Stimulated activated CD8-positive, alpha-beta memory T cell treated with anti-CD3 and anti-CD28 coated beads, Interleukin-12 subunit alpha, Interleukin-12 subunit beta, amount 100 ng/mL, for 1 hour (primary cell): ENCODE measurements at regions not wholly inside any gene's neighbourhood (a gene's known extent, or its start where the extent isn't known, plus 50 kb on each side); places are given as distances from the start of the nearest gene placed in this dataset.

Experiments used
- DNase-seq: peaks from one replicate; pipeline ENCODE4 v3.0.0-alpha.2; 2020; ENCODE audit warnings: low read depth

DNA sequence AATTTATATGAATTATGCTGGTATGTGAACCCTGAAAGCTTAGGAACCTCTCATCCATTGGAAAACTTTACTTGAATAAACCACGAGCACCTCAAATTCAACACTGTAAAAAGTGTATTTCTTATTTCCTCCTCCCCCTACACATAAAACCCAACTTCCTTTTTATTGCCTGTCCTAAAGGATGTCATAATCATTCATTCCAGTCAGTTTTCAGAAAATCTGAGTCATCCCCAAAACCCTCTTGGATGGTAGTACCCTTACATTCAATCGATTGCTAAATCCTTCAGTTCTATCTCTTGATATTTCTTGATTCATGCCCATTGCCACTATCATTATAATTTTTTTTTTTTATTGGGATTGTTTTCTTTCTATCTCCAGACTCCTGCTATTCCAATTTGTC lies 91.1 kb upstream of the ATP8A1 start:
- DNase-seq, result no peak

DNA sequence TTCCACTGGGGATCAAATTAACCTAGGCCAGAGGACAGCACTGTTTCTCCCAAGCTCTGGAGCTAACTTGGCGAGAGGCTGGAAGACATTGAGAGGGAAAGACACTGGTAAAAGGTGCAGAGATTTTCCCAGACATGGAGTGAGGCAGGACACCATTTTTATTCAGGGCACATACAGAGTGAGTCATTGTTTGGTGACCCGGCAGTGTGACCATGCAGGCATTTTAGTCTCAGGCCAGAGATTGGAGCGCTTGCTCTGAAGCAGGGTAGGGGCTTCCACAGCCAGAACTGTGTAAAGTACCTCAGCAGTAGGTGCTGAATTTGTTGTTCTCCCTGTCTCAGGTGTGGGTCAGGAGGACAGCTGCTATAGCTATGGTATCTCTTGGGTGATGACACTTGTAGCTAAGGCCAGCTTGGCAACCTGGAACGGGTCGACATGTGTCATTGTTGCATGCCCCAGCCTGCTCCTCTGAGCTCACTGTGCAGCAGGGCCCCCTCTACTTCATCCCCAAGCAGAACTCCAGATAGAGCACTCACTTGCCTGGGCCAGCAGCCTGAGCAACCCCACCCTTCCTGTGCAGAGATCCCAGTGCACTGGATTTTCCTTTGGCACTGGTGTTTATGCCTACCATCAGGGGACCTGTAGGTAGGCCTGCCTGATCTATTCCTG lies 79.8 kb upstream of the ATP8A1 start:
- DNase-seq, result no peak

DNA sequence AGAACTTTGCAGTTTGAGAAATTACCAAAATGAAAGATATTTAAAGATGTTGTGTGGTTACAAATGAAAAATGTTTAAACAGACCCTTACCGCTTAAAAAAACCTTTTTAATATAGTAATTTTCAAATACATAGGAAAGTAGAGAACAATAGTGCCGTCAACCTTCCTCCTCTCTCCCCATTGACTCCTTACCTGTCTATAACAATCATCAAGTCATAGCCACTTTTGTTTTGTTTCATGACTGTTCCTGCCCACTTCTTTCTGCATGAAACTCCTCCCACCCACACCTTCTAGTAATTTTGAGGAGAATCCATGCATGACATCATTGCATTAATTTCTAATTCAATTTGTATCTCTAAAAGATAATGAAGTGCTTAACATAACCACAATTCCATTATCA lies 76.5 kb upstream of the ATP8A1 start:
- no peak for DNase-seq

GRCh38 chr4:42732776-42733175 lies 75.9 kb upstream of the ATP8A1 start:
- no peak for DNase-seq

- DNase-seq, result no peak
Observed at GRCh38 chr4:42729505-42730237, 72.8 kb upstream of the ATP8A1 start.

DNA sequence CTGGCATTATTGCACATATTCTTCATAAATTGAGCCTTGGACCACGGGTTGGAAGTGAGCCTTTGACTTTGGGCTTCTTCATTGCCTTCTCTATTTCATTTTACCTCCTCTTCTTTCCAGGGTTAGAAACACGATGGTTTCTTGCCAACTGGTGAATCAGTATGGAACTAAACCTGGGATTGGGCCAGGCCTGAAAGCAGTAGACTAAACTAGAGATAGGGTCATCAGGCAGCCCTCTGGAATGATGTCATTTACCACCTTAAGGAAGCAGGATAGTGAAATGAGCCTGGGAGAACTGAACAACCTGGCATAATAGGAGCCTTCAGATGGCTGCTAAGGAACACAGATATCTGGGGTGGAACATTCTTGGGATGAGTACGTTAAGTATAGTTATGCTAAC lies 67.5 kb upstream of the ATP8A1 start:
- no peak for DNase-seq

DNA sequence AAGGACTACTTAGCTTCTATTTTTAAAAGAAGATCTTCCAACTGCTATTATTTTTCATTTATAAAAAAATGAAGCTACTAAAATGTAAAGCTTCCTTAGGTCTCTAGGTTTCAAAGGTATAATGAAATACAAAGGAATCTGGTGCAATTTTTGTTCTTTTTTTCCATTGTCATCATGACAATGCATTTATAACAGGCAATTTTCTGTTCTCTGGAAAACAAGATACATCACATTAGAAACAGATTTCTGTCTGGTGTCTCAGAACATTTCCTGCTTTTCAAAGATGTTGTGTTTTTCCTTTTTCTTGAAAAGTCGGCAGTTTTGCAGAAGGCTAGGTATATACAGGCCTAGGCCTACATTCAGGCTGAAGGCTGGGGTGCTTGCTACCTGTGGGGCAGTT lies 63.6 kb upstream of the ATP8A1 start:
- DNase-seq, result no peak

DNA sequence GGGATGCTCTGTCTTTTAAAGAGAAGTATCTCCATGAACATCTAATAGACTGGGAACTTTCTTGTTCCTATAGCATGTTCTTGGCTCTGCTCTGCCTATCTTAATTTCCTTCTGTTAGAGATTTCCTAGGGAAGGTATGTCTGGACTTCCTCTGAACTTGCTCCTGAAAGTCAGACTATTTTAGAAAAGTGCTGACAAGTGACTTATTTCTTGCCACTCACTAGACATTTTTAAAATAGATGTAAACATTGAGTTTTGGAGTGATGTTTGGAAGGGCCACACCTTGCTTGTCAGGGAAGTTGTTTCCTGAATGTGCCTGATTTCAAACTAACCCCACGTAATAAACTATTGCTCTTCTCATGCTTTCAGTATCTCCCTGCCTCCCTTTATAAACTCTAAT lies 62.4 kb upstream of the ATP8A1 start:
- no peak for DNase-seq

DNA sequence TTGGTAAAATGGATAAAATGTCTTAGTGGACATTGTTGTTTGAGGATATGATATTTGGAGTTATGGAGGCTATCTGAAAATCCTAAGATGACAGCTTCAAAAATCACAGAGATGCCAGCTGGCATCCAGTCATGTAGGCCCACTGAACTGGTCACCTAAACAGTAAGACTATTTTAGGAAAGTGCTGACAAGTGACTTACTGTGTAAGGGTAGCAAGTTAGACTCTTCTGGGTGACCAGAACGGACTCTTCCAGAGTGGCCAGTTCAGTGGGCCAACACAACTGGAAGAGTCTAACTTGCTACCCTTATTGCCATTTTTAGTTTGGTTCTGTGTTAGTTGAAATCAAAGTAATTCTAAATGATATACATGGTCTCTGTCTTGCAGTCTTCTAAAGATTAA lies 61.4 kb upstream of the ATP8A1 start:
- DNase-seq, result no peak

GRCh38 chr4:42716996-42717395 lies 60.1 kb upstream of the ATP8A1 start:
- DNase-seq, result no peak

DNA sequence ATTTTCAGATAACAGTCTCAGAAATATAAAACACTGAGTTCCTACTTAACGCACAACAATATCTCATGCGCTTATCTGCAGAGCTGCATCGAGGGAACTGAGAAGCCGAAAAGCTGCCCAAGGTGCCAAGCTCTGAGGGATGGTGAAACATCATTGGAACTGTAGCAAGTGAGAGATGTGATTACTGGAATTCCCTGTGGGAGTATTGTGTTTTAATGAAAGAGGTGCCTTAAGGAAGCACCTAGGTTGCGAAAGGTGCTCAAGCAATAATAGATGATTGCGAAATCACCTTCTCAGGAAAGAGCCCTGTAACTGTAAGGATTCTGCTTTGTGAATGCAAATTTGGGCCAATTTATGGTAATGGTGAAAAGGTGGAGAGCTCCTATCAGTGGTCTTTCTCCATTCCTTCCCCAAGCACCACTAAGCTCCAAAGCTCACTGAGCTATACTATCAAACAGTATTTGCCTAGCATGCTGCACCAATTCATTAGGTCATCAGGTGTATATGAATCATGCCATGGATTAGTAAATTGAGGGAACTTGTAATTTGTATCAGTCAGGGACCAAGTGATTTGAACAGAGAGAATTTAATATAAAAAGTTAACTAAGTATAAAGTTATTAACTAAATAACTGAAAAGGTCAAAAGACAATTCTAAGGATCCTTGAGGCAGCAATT lies 59.0 kb upstream of the ATP8A1 start:
- no peak for DNase-seq

DNA sequence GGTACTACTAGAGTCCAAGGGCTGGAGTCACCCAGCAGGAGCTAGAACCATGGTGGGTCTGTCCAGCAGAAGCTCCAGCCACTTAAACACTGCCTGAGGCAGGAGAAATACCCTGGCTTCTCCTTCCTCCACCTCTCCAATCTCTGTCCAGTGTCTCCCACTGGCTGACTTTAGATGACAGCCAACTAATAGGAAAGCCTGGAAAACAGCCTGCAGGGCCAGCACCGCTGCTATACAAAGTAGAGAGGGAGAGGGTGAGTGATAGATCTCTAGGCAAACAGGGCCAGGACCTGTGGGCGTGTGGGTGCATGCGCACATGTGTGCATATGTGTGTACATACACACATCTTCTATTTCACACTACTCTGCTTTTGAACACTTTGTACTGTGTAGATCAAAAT lies 56.5 kb upstream of the ATP8A1 start:
- no peak for DNase-seq

DNA sequence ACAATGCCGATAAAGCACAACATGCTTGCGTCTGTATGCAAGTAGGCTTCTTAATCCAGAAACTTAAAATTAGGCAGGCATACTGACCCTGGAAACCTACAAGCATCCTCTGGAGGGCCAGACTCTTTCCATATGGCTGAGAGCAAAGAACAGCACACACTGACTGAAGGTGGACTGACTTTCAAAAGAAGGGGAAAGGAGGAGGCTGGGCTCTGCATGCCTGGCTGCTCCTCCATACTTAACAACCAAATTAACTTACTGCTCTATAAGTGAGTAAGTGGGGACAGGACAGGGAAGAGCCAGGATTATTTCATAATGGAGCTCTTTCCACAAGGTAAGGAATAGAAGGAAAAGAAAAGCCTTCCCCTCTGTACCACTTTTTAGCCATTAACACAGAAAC lies 55.9 kb upstream of the ATP8A1 start:
- DNase-seq, result no peak

DNA sequence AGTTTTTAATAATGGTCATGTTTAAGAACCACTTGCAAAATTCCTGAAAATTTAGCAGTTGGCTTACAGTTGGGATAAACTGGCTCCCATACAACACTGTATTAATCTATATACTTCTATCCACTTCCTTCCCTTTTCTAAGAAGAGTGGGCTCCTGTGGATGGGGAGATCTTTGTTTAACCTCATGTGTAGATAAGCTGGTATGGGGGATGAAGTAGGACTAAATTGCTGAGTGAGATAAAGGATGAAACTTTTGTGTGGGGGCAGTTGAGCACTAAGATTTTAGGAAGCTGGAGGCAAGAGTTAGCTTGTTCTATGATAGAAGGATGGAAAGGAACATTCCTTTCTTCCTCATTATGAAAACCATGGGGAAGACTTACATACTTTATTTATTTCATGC lies 54.6 kb upstream of the ATP8A1 start:
- no peak for DNase-seq

DNA sequence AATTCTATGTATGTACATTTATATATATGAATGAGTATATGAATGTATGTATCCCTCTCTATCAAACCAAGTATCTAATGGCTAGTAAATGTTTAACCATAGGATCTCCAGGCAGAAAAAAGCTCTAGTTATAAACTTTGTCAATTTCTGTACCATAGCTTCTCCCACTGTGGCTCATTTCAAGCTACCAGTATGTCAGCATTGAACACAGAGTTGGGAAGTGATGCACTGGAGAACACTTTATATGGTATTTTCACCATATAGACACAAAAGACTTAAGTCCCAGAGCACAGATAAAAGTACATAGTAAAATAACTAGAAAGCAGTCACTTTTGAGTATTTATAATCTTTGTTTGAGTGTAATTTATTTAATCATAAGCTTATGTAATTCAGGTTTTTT lies 53.9 kb upstream of the ATP8A1 start:
- no peak for DNase-seq

DNA sequence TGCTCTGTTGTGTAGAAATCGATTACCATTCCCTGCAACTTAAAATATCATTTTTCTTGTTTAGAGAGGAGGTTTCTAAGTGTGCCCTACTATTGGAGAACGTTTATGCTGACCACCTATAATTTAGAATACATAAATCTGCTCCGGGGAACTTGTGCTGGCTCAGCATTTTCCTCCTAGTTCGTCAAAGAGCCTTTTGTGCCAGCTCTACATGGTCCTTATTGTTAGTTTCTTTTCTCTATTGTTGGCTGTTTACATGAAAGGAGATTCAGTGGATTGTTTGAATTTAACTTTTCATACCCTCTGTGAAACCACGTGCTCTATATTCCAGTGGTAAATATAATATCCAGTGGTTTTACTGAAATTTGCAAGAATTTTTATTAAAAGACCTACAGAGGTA lies 53.4 kb upstream of the ATP8A1 start:
- DNase-seq, result no peak

DNA sequence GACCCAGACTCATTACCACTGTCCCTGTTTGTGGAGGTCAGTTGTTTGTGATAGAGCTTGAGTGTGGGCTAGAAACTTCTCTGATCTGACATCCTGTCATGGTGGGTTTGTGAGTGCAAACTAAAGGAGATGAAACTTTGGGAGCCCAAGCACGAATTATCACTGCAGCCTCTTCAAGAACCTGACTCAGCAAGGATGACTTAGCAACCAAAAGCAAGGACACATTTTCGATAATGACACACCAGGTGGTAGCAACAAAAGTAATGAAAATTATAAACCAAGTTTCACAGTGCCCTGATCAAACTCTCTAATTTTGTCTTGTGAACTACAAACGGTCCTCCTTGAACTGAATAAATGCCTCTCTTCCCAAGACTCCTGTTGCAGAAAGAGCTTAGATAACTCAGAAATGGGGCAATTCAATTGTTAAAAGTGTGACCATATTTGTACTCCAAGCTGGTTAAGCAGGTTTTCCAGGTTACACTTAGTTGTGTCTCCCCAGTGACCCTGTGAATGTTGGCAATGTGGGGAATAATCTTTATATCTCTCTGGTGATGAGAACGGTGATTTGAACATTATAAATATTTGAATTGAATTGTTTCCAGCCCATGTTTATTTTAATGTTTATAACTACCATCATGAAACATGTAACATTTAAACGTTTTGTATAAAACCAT lies 52.6 kb upstream of the ATP8A1 start:
- no peak for DNase-seq

GRCh38 chr4:42708625-42709024 lies 51.7 kb upstream of the ATP8A1 start:
- no peak for DNase-seq
